ENCODE measurements at regions not wholly inside any gene's neighbourhood (a gene's known extent, or its start where the extent isn't known, plus 50 kb on each side); places are given as distances from the start of the nearest gene placed in this dataset.

DNA sequence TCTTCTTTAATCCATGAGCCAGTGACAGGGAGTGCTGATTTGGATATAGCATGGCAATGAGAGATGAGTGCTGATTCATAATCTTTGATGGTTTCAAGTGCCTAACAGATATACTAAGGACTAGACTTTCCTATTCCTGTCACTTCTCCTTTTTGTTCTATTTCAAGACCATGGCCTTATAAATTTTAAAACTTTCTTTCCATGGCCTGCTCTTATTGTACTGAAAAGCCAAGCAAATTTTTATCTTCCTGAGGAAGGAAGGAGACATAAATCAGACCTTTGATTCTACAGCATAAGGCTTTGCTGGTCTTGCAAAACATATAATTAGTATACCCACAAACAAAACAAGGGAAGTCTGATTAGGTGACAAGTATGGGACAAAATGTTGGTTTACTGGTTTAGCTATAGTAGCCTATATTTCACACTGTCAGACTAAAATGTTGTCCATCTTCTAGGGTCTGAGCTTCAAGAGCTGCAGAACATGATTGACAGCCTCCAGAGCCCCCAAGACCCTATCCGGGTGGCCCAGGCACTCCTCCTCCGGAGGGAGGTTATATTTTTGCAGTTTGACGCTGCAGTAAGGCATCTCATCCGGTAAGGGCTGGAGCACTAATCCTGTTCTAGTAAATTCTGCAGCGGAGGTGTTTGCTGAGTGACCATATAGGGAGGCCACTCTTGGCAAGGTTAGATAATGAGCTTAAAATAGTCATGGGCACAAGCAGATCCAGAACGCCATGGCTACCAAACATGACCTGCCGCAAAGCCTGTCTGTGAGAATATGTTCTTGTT is 82.3 kb downstream of the CD164 start:
- no peak for TF ChIP-seq SIN3A (IDR thresholded peaks at IDR 0.05; ENCODE audit: borderline replicate concordance, insufficient read depth, low read length)
- no peak for TF ChIP-seq TAF1 (IDR thresholded peaks at IDR 0.05; ENCODE audit: borderline replicate concordance, insufficient read depth, low read length)
- TF ChIP-seq, protein P1, sequence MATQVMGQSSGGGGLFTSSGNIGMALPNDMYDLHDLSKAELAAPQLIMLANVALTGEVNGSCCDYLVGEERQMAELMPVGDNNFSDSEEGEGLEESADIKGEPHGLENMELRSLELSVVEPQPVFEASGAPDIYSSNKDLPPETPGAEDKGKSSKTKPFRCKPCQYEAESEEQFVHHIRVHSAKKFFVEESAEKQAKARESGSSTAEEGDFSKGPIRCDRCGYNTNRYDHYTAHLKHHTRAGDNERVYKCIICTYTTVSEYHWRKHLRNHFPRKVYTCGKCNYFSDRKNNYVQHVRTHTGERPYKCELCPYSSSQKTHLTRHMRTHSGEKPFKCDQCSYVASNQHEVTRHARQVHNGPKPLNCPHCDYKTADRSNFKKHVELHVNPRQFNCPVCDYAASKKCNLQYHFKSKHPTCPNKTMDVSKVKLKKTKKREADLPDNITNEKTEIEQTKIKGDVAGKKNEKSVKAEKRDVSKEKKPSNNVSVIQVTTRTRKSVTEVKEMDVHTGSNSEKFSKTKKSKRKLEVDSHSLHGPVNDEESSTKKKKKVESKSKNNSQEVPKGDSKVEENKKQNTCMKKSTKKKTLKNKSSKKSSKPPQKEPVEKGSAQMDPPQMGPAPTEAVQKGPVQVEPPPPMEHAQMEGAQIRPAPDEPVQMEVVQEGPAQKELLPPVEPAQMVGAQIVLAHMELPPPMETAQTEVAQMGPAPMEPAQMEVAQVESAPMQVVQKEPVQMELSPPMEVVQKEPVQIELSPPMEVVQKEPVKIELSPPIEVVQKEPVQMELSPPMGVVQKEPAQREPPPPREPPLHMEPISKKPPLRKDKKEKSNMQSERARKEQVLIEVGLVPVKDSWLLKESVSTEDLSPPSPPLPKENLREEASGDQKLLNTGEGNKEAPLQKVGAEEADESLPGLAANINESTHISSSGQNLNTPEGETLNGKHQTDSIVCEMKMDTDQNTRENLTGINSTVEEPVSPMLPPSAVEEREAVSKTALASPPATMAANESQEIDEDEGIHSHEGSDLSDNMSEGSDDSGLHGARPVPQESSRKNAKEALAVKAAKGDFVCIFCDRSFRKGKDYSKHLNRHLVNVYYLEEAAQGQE (IDR thresholded peaks at IDR 0.05; ENCODE audit: insufficient read depth in 1 of 2, low read depth in 2 of 2, low read length in 2 of 2), result no peak
- TF ChIP-seq POLR2AphosphoS5 (IDR thresholded peaks at IDR 0.05; ENCODE audit: low read depth, low read length), result no peak
- no peak for TF ChIP-seq FOXP2 (optimal IDR thresholded peaks at IDR 0.05; ENCODE audit: borderline replicate concordance, extremely low read depth, extremely low read length, insufficient read depth)

DNA sequence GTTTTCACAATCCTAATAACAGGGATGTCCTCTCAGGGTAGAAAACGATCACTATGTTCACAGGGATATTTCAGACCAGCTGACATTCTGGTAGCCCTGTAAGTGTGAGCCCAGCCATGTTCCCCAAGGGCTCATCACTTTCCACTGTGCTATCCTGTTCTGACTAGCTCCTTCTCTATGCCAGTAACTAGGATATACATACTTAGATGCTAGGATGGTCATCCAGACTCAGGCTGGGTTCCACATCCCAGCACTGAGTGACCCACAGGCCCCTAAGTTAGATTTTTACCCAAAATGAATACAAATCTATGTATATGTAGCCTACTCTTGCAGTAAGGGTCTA is 83.0 kb downstream of the CD164 start:
- no peak for TF ChIP-seq TAF1 (IDR thresholded peaks at IDR 0.05; ENCODE audit: borderline replicate concordance, insufficient read depth, low read length)
- TF ChIP-seq, protein P1 (IDR thresholded peaks at IDR 0.05; ENCODE audit: insufficient read depth in 1 of 2, low read depth in 2 of 2, low read length in 2 of 2), result no peak
- TF ChIP-seq FOXP2 (optimal IDR thresholded peaks at IDR 0.05; ENCODE audit: borderline replicate concordance, extremely low read depth, extremely low read length, insufficient read depth), result no peak
- TF ChIP-seq SIN3A (IDR thresholded peaks at IDR 0.05; ENCODE audit: borderline replicate concordance, insufficient read depth, low read length), result no peak
- no peak for TF ChIP-seq POLR2AphosphoS5 (IDR thresholded peaks at IDR 0.05; ENCODE audit: low read depth, low read length)

DNA sequence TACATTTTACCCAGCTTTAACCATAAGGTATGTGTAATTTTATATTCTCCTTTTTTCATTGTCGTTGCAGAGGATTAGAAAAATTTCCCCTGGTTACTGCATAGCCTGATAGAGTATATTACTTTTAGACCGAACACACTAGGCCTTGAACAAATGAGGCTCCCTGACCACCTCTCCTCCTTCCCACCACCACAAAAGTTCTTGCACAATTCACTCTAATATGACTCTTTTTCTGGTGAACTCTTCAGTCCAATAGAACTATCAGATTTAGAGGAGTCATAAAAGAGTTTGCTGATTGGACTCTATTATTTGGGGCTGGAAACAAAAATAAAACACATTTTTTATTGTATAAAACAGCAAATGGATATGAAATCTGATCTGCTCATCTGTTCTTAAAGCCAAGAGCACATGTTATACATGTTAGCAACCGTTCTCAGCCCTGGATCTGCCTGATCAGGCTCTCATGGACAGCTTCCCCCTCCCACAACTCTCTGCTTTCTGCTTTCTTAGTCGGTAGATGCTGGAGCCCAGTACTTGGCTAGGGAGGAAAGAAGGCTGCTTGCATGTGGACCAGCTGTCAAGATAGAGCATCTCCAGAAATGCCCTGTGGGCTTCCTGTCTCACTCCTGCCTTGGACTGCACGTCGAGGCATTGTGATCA is 83.5 kb downstream of the CD164 start:
- TF ChIP-seq SIN3A (IDR thresholded peaks at IDR 0.05; ENCODE audit: borderline replicate concordance, insufficient read depth, low read length), result no peak

DNA sequence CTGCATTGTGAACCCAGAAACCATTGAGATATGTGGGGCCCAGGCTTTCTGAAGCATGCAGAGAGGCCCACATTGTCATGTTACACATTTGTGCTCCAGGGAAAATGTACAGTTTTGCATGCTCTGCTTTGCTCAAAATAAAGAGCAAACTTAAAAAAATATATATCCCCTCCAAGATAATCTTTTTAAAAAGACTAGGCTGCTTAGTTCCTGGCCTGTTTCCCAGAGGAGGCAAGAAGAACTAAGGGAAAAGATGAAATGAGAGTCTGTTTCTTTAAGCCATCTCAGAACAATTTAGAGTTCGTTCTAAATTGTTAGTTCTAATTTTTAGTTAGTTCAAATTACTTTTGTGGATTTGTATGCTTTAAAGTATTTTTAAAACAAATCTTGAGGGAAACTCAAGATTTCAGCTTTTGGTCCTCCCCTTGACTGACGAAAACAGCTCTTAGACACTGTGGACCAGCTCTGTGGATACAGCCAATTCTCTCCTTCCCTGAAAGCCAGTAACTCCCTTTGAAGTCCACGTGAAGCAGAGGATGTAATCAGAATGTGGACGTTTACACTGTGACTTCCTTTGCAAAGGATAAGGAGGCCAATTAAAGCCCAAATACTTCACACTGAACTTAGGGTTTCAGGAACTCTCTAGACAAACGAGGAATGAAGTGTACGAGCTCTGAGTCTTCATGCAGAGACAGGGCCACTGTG is 84.7 kb downstream of the CD164 start:
- no peak for TF ChIP-seq FOXP2 (optimal IDR thresholded peaks at IDR 0.05; ENCODE audit: borderline replicate concordance, extremely low read depth, extremely low read length, insufficient read depth)
- TF ChIP-seq, protein P1 (IDR thresholded peaks at IDR 0.05; ENCODE audit: insufficient read depth in 1 of 2, low read depth in 2 of 2, low read length in 2 of 2), result no peak
- TF ChIP-seq POLR2AphosphoS5 (IDR thresholded peaks at IDR 0.05; ENCODE audit: low read depth, low read length), result no peak
- no peak for TF ChIP-seq SIN3A (IDR thresholded peaks at IDR 0.05; ENCODE audit: borderline replicate concordance, insufficient read depth, low read length)
- no peak for TF ChIP-seq TAF1 (IDR thresholded peaks at IDR 0.05; ENCODE audit: borderline replicate concordance, insufficient read depth, low read length)

DNA sequence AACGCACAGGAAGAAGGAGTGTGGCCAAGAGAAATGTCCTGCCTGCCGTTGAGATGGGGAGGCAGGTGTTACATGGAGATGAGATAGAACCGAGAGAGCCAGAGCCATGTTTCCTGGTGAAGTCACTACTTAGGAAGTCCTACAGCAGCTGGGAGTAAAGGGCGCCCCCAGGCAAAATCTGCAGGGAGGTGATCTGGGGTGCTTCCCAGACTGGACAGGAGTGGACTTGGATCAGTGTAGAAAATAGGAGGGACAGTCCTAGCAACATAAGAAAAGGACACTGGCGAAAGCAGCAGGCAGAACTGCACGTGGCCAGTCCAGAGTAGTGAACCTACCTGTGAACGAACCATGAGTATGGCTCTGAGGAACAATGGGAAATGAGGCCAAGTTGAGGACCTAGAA is 85.3 kb downstream of the CD164 start:
- TF ChIP-seq, protein P1 (IDR thresholded peaks at IDR 0.05; ENCODE audit: insufficient read depth in 1 of 2, low read depth in 2 of 2, low read length in 2 of 2), result no peak
- TF ChIP-seq POLR2AphosphoS5 (IDR thresholded peaks at IDR 0.05; ENCODE audit: low read depth, low read length), result no peak
- no peak for TF ChIP-seq TAF1 (IDR thresholded peaks at IDR 0.05; ENCODE audit: borderline replicate concordance, insufficient read depth, low read length)
- no peak for TF ChIP-seq FOXP2 (optimal IDR thresholded peaks at IDR 0.05; ENCODE audit: borderline replicate concordance, extremely low read depth, extremely low read length, insufficient read depth)

All from PFSK-1 (cell line).